ENCODE measurements at regions not wholly inside any gene's neighbourhood (a gene's known extent, or its start where the extent isn't known, plus 50 kb on each side); places are given as distances from the start of the nearest gene placed in this dataset.

DNA sequence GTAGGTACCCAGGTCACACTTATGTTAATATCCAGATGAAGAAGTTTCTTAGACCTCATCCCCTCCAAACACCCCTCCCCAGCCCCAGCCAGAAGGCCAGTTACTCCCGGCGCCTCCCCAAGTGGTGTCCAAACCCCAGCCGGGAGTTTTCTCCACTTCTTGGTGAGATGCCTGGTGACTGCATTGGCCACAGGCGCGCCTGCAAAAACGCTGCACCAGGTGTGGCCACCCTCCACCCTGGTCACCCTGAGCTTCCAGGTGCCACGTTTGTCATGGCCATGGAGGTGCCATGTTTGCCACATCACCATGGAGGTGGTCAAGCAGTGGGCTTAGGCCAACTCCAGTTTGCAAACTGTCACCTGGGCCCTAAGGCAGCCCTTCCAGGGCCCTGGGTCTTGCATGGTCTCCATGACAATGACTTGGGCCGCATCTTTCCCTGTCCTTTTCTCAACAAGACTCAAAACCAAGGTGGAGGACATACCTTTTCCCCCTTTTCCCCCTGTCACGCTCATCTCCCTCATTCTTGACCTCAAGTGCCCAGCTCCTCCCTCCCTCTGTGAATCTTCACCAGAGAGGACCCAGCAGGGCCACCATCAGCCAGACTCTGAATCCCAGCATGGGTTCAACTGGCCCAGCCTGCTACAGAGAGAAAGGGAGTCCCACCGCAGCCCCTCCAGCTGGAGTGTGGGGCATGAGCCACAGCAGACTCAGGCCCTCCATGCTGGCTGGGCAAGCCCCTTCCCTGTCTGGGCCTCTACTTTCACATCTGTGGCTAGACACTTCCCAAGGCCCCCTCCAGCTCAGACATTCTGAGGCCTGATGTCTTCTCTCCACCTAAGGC, 125.9 kb upstream of the ZBTB40 start:
- no peaks in the 10 kb centered on the region for H4K20me1 ChIP-seq (replicated peaks; ENCODE audit: insufficient read depth)
- peaks cover 11% of the 10 kb centered on the region; the same call in 1 of the 2 replicates for H3F3A ChIP-seq (replicated peaks; ENCODE audit: low read depth)
- H3K79me2 ChIP-seq (replicated peaks; ENCODE audit: insufficient read depth) = no peaks in the 10 kb centered on the region
- no peaks in the 10 kb centered on the region for H3K36me3 ChIP-seq (ENCODE audit: insufficient read depth)
- peaks cover 14% of the 10 kb centered on the region for H3K4me1 Mint-ChIP-seq
- peaks cover 19% of the 10 kb centered on the region for H3K4me1 ChIP-seq (ENCODE audit: insufficient read depth)
- H3K4me3 ChIP-seq = no peak overlapping the region
- H3K9me3 Mint-ChIP-seq = no peaks in the 10 kb centered on the region
- H3K27ac ChIP-seq (ENCODE audit: low read depth) = no peak overlapping the region
- no peak for DNase-seq (ENCODE audit: low spot score)
- TF ChIP-seq, protein P1, sequence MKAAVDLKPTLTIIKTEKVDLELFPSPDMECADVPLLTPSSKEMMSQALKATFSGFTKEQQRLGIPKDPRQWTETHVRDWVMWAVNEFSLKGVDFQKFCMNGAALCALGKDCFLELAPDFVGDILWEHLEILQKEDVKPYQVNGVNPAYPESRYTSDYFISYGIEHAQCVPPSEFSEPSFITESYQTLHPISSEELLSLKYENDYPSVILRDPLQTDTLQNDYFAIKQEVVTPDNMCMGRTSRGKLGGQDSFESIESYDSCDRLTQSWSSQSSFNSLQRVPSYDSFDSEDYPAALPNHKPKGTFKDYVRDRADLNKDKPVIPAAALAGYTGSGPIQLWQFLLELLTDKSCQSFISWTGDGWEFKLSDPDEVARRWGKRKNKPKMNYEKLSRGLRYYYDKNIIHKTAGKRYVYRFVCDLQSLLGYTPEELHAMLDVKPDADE (IDR thresholded peaks at IDR 0.05) = no peak
- TF ChIP-seq, protein P2, sequence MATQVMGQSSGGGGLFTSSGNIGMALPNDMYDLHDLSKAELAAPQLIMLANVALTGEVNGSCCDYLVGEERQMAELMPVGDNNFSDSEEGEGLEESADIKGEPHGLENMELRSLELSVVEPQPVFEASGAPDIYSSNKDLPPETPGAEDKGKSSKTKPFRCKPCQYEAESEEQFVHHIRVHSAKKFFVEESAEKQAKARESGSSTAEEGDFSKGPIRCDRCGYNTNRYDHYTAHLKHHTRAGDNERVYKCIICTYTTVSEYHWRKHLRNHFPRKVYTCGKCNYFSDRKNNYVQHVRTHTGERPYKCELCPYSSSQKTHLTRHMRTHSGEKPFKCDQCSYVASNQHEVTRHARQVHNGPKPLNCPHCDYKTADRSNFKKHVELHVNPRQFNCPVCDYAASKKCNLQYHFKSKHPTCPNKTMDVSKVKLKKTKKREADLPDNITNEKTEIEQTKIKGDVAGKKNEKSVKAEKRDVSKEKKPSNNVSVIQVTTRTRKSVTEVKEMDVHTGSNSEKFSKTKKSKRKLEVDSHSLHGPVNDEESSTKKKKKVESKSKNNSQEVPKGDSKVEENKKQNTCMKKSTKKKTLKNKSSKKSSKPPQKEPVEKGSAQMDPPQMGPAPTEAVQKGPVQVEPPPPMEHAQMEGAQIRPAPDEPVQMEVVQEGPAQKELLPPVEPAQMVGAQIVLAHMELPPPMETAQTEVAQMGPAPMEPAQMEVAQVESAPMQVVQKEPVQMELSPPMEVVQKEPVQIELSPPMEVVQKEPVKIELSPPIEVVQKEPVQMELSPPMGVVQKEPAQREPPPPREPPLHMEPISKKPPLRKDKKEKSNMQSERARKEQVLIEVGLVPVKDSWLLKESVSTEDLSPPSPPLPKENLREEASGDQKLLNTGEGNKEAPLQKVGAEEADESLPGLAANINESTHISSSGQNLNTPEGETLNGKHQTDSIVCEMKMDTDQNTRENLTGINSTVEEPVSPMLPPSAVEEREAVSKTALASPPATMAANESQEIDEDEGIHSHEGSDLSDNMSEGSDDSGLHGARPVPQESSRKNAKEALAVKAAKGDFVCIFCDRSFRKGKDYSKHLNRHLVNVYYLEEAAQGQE (IDR thresholded peaks at IDR 0.05; ENCODE audit: unreplicated experiment) = no peak
- TF ChIP-seq EZH2phosphoT487 (IDR thresholded peaks at IDR 0.05; ENCODE audit: unreplicated experiment) (no peak), STAT1 (IDR thresholded peaks at IDR 0.05; ENCODE audit: unreplicated experiment) (no peak), JUNB (IDR thresholded peaks at IDR 0.05; ENCODE audit: unreplicated experiment) (no peak), NANOG (IDR thresholded peaks at IDR 0.05; ENCODE audit: borderline replicate concordance) (no peak), EZH2 (IDR thresholded peaks at IDR 0.05; ENCODE audit: low read depth, unreplicated experiment) (no peak), ZNF114 (CRISPR knock-in tag; IDR thresholded peaks at IDR 0.05) (no peak), ZNF331 (CRISPR knock-in tag; IDR thresholded peaks at IDR 0.05; ENCODE audit: low read depth) (no peak)
- TF ChIP-seq, protein P3, sequence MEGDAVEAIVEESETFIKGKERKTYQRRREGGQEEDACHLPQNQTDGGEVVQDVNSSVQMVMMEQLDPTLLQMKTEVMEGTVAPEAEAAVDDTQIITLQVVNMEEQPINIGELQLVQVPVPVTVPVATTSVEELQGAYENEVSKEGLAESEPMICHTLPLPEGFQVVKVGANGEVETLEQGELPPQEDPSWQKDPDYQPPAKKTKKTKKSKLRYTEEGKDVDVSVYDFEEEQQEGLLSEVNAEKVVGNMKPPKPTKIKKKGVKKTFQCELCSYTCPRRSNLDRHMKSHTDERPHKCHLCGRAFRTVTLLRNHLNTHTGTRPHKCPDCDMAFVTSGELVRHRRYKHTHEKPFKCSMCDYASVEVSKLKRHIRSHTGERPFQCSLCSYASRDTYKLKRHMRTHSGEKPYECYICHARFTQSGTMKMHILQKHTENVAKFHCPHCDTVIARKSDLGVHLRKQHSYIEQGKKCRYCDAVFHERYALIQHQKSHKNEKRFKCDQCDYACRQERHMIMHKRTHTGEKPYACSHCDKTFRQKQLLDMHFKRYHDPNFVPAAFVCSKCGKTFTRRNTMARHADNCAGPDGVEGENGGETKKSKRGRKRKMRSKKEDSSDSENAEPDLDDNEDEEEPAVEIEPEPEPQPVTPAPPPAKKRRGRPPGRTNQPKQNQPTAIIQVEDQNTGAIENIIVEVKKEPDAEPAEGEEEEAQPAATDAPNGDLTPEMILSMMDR (conservative IDR thresholded peaks at IDR 0.05; ENCODE audit: low read depth in 2 of 2) = no peak
- TF ChIP-seq, protein P4, sequence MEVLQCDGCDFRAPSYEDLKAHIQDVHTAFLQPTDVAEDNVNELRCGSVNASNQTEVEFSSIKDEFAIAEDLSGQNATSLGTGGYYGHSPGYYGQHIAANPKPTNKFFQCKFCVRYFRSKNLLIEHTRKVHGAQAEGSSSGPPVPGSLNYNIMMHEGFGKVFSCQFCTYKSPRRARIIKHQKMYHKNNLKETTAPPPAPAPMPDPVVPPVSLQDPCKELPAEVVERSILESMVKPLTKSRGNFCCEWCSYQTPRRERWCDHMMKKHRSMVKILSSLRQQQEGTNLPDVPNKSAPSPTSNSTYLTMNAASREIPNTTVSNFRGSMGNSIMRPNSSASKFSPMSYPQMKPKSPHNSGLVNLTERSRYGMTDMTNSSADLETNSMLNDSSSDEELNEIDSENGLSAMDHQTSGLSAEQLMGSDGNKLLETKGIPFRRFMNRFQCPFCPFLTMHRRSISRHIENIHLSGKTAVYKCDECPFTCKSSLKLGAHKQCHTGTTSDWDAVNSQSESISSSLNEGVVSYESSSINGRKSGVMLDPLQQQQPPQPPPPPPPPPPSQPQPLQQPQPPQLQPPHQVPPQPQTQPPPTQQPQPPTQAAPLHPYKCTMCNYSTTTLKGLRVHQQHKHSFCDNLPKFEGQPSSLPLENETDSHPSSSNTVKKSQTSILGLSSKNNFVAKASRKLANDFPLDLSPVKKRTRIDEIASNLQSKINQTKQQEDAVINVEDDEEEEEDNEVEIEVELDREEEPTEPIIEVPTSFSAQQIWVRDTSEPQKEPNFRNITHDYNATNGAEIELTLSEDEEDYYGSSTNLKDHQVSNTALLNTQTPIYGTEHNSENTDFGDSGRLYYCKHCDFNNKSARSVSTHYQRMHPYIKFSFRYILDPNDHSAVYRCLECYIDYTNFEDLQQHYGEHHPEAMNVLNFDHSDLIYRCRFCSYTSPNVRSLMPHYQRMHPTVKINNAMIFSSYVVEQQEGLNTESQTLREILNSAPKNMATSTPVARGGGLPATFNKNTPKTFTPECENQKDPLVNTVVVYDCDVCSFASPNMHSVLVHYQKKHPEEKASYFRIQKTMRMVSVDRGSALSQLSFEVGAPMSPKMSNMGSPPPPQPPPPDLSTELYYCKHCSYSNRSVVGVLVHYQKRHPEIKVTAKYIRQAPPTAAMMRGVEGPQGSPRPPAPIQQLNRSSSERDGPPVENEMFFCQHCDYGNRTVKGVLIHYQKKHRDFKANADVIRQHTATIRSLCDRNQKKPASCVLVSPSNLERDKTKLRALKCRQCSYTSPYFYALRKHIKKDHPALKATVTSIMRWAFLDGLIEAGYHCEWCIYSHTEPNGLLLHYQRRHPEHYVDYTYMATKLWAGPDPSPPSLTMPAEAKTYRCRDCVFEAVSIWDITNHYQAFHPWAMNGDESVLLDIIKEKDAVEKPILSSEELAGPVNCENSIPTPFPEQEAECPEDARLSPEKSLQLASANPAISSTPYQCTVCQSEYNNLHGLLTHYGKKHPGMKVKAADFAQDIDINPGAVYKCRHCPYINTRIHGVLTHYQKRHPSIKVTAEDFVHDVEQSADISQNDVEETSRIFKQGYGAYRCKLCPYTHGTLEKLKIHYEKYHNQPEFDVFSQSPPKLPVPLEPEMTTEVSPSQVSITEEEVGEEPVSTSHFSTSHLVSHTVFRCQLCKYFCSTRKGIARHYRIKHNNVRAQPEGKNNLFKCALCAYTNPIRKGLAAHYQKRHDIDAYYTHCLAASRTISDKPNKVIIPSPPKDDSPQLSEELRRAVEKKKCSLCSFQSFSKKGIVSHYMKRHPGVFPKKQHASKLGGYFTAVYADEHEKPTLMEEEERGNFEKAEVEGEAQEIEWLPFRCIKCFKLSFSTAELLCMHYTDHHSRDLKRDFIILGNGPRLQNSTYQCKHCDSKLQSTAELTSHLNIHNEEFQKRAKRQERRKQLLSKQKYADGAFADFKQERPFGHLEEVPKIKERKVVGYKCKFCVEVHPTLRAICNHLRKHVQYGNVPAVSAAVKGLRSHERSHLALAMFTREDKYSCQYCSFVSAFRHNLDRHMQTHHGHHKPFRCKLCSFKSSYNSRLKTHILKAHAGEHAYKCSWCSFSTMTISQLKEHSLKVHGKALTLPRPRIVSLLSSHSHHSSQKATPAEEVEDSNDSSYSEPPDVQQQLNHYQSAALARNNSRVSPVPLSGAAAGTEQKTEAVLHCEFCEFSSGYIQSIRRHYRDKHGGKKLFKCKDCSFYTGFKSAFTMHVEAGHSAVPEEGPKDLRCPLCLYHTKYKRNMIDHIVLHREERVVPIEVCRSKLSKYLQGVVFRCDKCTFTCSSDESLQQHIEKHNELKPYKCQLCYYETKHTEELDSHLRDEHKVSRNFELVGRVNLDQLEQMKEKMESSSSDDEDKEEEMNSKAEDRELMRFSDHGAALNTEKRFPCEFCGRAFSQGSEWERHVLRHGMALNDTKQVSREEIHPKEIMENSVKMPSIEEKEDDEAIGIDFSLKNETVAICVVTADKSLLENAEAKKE (CRISPR knock-in tag; IDR thresholded peaks at IDR 0.05) = no peak
- no peaks in the 10 kb centered on the region for H3K27me3 ChIP-seq (ENCODE audit: insufficient read depth)
- H3K36me3 Mint-ChIP-seq (ENCODE audit: low read depth) = no peaks in the 10 kb centered on the region
- H3K27ac Mint-ChIP-seq = no peak overlapping the region
- H3K9me2 ChIP-seq (ENCODE audit: insufficient read depth) = no peaks in the 10 kb centered on the region
- no peak for ATAC-seq
- peaks cover 8% of the 10 kb centered on the region for H3K27me3 Mint-ChIP-seq (ENCODE audit: insufficient read depth, low read depth, poor library complexity)
- H3K4me2 ChIP-seq = no peak overlapping the region
- no peak overlapping the region for H2AFZ ChIP-seq
- H3K4me3 Mint-ChIP-seq = no peak overlapping the region
